ENCODE measurements at regions not wholly inside any gene's neighbourhood (a gene's known extent, or its start where the extent isn't known, plus 50 kb on each side); places are given as distances from the start of the nearest gene placed in this dataset.

GRCh38 chr14:100434033-100434601, 111.0 kb downstream of the SLC25A47 start:
- ATAC-seq = no peak
- TF ChIP-seq, protein P1, sequence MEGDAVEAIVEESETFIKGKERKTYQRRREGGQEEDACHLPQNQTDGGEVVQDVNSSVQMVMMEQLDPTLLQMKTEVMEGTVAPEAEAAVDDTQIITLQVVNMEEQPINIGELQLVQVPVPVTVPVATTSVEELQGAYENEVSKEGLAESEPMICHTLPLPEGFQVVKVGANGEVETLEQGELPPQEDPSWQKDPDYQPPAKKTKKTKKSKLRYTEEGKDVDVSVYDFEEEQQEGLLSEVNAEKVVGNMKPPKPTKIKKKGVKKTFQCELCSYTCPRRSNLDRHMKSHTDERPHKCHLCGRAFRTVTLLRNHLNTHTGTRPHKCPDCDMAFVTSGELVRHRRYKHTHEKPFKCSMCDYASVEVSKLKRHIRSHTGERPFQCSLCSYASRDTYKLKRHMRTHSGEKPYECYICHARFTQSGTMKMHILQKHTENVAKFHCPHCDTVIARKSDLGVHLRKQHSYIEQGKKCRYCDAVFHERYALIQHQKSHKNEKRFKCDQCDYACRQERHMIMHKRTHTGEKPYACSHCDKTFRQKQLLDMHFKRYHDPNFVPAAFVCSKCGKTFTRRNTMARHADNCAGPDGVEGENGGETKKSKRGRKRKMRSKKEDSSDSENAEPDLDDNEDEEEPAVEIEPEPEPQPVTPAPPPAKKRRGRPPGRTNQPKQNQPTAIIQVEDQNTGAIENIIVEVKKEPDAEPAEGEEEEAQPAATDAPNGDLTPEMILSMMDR (IDR thresholded peaks at IDR 0.05) = no peak
- no peaks in the 10 kb centered on the region for H3K27me3 ChIP-seq
- no peaks in the 10 kb centered on the region for H3K9me3 ChIP-seq
- H3K4me1 ChIP-seq = peaks cover 0 to 34% of the 10 kb centered on the region in 2 donors
- H3K36me3 ChIP-seq = no peaks in the 10 kb centered on the region
- intact Hi-C loops (cut with DNase I) = no loop called here
- H3K4me3 ChIP-seq = no peak overlapping the region
- DNase-seq = no peak
- peak overlapping the region in 1 of 2 donors; percentile 64 for H3K27ac ChIP-seq

- H3K27me3 ChIP-seq = no peaks in the 10 kb centered on the region
- H3K36me3 ChIP-seq = no peaks in the 10 kb centered on the region
- H3K4me3 ChIP-seq = no peak overlapping the region
- no peak overlapping the region for H3K27ac ChIP-seq
- no peaks in the 10 kb centered on the region for H3K9me3 ChIP-seq
- DNase-seq (no peak), ATAC-seq (no peak)
- peaks cover 7 to 43% of the 10 kb centered on the region in 2 donors for H3K4me1 ChIP-seq
- intact Hi-C loops (cut with DNase I) = no loop called here
- TF ChIP-seq, protein P1 (IDR thresholded peaks at IDR 0.05) = no peak
Measured at GRCh38 chr14:100434911-100435438, 111.8 kb downstream of the SLC25A47 start.

DNA sequence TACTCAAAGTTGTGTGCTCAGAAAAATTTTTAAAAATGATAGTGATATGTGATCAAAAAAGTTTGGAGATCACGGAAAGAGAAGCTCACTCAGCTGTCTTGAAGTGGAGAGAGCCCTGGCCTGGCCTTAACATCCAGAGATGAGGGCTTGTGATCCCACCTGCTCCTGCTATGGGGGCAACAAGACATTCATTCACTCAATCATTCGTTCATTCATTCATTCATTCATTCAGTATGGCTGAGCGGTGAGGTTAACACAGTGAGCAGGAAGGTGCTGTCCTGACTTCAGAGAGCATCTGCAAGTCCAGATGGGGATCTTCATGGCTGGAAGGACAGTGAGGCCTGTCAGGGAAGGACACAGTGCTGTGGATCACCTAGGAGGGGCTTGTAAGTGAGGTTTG, 112.3 kb downstream of the SLC25A47 start:
- Histone ChIP-seq H3K27me3 (no peaks in the 10 kb centered on the region), H3K4me1 (peaks cover 8 to 47% of the 10 kb centered on the region in 2 donors), H3K27ac (no peak overlapping the region), H3K36me3 (no peaks in the 10 kb centered on the region), H3K9me3 (no peaks in the 10 kb centered on the region), H3K4me3 (no peak overlapping the region)
- ATAC-seq (no peak), DNase-seq (no peak)
- TF ChIP-seq, protein P1 (IDR thresholded peaks at IDR 0.05) = no peak
- intact Hi-C loops (cut with DNase I) = no loop called here

GRCh38 chr14:100436745-100437406, 113.7 kb downstream of the SLC25A47 start:
- ATAC-seq (peak; percentile 17), DNase-seq (no peak)
- no peak overlapping the region for H3K4me3 ChIP-seq
- no peaks in the 10 kb centered on the region for H3K9me3 ChIP-seq
- H3K27ac ChIP-seq = no peak overlapping the region
- intact Hi-C loops (cut with DNase I) = no loop called here
- TF ChIP-seq, protein P1 (IDR thresholded peaks at IDR 0.05) = no peak
- peaks cover 8 to 55% of the 10 kb centered on the region in 2 donors for H3K4me1 ChIP-seq
- H3K27me3 ChIP-seq = no peaks in the 10 kb centered on the region
- H3K36me3 ChIP-seq = no peaks in the 10 kb centered on the region

GRCh38 chr14:100438271-100438670, 115.1 kb downstream of the SLC25A47 start:
- Histone ChIP-seq H3K27ac (no peak overlapping the region), H3K9me3 (no peaks in the 10 kb centered on the region), H3K36me3 (no peaks in the 10 kb centered on the region), H3K4me1 (peaks cover 8 to 57% of the 10 kb centered on the region in 2 donors), H3K4me3 (no peak overlapping the region), H3K27me3 (no peaks in the 10 kb centered on the region)
- DNase-seq (no peak), ATAC-seq (no peak)
- intact Hi-C loops (cut with DNase I) = no loop called here
- TF ChIP-seq, protein P1 (IDR thresholded peaks at IDR 0.05) = no peak
